IMR-90 (cell line): ENCODE measurements at regions not wholly inside any gene's neighbourhood (a gene's known extent, or its start where the extent isn't known, plus 50 kb on each side); places are given as distances from the start of the nearest gene placed in this dataset.

Experiments used
- BHLHE40 ChIP-seq: fragments of 150-350 bp; IDR thresholded peaks from 2 replicates; pipeline ENCODE4 v1.6.1; 2016; ENCODE audit warnings: mild to moderate bottlenecking, low read depth, low read length
- CEBPB ChIP-seq: IDR thresholded peaks from 2 replicates; pipeline ENCODE4 v1.6.1; 2012; ENCODE audit warnings: low read depth, low read length, improper control_type of control experiment
- CTCF ChIP-seq: conservative IDR thresholded peaks from 2 replicates; pipeline ENCODE4 v1.5.1; 2012; ENCODE audit warnings: mild to moderate bottlenecking, low read depth, low read length, improper control_type of control experiment
- FOS ChIP-seq: fragments of 150-350 bp; IDR thresholded peaks from 2 replicates; pipeline ENCODE4 v1.6.1; 2016; ENCODE audit warnings: low read depth, low read length
- MAFK ChIP-seq: IDR thresholded peaks from 2 replicates; pipeline ENCODE4 v1.6.1; 2012; ENCODE audit warnings: low read depth, low read length, improper control_type of control experiment
- MAZ ChIP-seq: IDR thresholded peaks from 2 replicates; pipeline ENCODE4 v1.6.1; 2012; ENCODE audit warnings: low read depth, mild to moderate bottlenecking, low read length, improper control_type of control experiment, moderate library complexity, borderline replicate concordance
- MXI1 ChIP-seq: IDR thresholded peaks from 2 replicates; pipeline ENCODE4 v1.6.1; 2012; ENCODE audit warnings: low read depth, mild to moderate bottlenecking, low read length, moderate library complexity, borderline replicate concordance
- NFE2L2 ChIP-seq: fragments of 150-350 bp; IDR thresholded peaks from 2 replicates; pipeline ENCODE4 v1.6.1; 2016; ENCODE audit warnings: low read depth, mild to moderate bottlenecking, low read length
- POLR2A ChIP-seq: IDR thresholded peaks from 2 replicates; pipeline ENCODE4 v1.6.1; 2012; ENCODE audit warnings: mild to moderate bottlenecking, low read depth, low read length
- RAD21 ChIP-seq: IDR thresholded peaks from 2 replicates; pipeline ENCODE4 v1.6.1; 2012; ENCODE audit warnings: low read length, improper control_type of control experiment
- RCOR1 ChIP-seq: IDR thresholded peaks from 2 replicates; pipeline ENCODE4 v1.6.1; 2012; ENCODE audit warnings: mild to moderate bottlenecking, low read length, improper control_type of control experiment; ENCODE audit not compliant: insufficient replicate concordance
- RFX5 ChIP-seq: IDR thresholded peaks from 2 replicates; pipeline ENCODE4 v1.8.0; 2012; ENCODE audit warnings: low read depth, mild to moderate bottlenecking, low read length, moderate library complexity
- SMC3 ChIP-seq: fragments of 150-350 bp; IDR thresholded peaks from 2 replicates; pipeline ENCODE4 v1.6.1; 2016; ENCODE audit warnings: low read depth, mild to moderate bottlenecking, antibody characterized with exemption, low read length, moderate library complexity

GRCh38 chr2:79432731-79433146 is 80.1 kb upstream of the CTNNA2 start:
- TF ChIP-seq CTCF (no peak), POLR2A (no peak), MXI1 (no peak), MAZ (no peak), FOS (no peak), RCOR1 (no peak), RFX5 (no peak), BHLHE40 (no peak), CEBPB (no peak), MAFK (no peak), SMC3 (no peak), NFE2L2 (no peak), RAD21 (no peak)
